Uterus (tissue), 2 donors: ENCODE measurements at regions not wholly inside any gene's neighbourhood (a gene's known extent, or its start where the extent isn't known, plus 50 kb on each side); places are given as distances from the start of the nearest gene placed in this dataset.

Experiments used
- POLR2A ChIP-seq, 2 donors: fragments of 450-650 bp; IDR thresholded peaks; one replicate each; pipeline ENCODE4 v1.6.1; 2016; ENCODE audit warnings: antibody characterized with exemption in 2 of 2, mild to moderate bottlenecking in 1 of 2, moderate library complexity in 1 of 2
- TF ChIP-seq, protein P1 (sequence below), 4 experiments: fragments of 200-600 bp in 2 of 4; fragments of 450-650 bp in 2 of 4; sonication (generic) in 2 of 4; IDR thresholded peaks; one replicate each; pipeline ENCODE4 v1.5.1; 2016 to 2019; ENCODE audit warnings: antibody characterized with exemption in 4 of 4, mild to moderate bottlenecking in 2 of 4, moderate library complexity in 1 of 4

- TF ChIP-seq, protein P1, sequence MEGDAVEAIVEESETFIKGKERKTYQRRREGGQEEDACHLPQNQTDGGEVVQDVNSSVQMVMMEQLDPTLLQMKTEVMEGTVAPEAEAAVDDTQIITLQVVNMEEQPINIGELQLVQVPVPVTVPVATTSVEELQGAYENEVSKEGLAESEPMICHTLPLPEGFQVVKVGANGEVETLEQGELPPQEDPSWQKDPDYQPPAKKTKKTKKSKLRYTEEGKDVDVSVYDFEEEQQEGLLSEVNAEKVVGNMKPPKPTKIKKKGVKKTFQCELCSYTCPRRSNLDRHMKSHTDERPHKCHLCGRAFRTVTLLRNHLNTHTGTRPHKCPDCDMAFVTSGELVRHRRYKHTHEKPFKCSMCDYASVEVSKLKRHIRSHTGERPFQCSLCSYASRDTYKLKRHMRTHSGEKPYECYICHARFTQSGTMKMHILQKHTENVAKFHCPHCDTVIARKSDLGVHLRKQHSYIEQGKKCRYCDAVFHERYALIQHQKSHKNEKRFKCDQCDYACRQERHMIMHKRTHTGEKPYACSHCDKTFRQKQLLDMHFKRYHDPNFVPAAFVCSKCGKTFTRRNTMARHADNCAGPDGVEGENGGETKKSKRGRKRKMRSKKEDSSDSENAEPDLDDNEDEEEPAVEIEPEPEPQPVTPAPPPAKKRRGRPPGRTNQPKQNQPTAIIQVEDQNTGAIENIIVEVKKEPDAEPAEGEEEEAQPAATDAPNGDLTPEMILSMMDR (IDR thresholded peaks at IDR 0.05): no peak
- TF ChIP-seq POLR2A (IDR thresholded peaks at IDR 0.05): no peak
These were observed 64.8 kb upstream of the SEC61G start for GRCh38 chr7:54823776-54824175.
